SK-N-SH (cell line): ENCODE measurements at regions not wholly inside any gene's neighbourhood (a gene's known extent, or its start where the extent isn't known, plus 50 kb on each side); places are given as distances from the start of the nearest gene placed in this dataset.

Experiments
- CTCF ChIP-seq: fragments of 200-600 bp; sonication (generic); IDR thresholded peaks from 2 replicates; pipeline ENCODE4 v1.6.1; 2017; ENCODE audit warnings: antibody characterized with exemption, mild to moderate bottlenecking, moderate library complexity
- EP300 ChIP-seq, 2 experiments: IDR thresholded peaks; 2 replicates each; pipeline versions ENCODE4 v1.4.0 to v1.6.1; 2012; ENCODE audit warnings: borderline replicate concordance in 1 of 2, low read depth in 1 of 2, low read length in 1 of 2
- EZH2phosphoT487 ChIP-seq: fragments of 200-600 bp; sonication (generic); IDR thresholded peaks from 2 replicates; pipeline ENCODE4 v1.6.1; 2017; ENCODE audit warnings: low read depth, mixed run types, mild to moderate bottlenecking, antibody characterized with exemption, moderate library complexity, borderline replicate concordance
- GATA2 ChIP-seq: sonication (generic); formaldehyde crosslinking; IDR thresholded peaks from 2 replicates; pipeline ENCODE4 v1.5.0; 2020; ENCODE audit warnings: mild to moderate bottlenecking, missing genetic modification reagents
- NFIC ChIP-seq: IDR thresholded peaks from 2 replicates; pipeline ENCODE4 v1.4.0; 2012; ENCODE audit warnings: borderline replicate concordance
- NRF1 ChIP-seq: IDR thresholded peaks from 2 replicates; pipeline ENCODE4 v1.6.1; 2012; ENCODE audit warnings: low read depth, mild to moderate bottlenecking, low read length
- POLR2AphosphoS5 ChIP-seq: IDR thresholded peaks from 2 replicates; pipeline ENCODE4 v1.6.1; 2012; ENCODE audit warnings: low read depth, low read length
- RAD21 ChIP-seq: IDR thresholded peaks from 2 replicates; pipeline ENCODE4 v1.6.1; 2012; ENCODE audit warnings: mild to moderate bottlenecking, low read length
- REST ChIP-seq: IDR thresholded peaks from 2 replicates; pipeline ENCODE4 v1.6.1; 2012; ENCODE audit warnings: mild to moderate bottlenecking, low read depth, low read length, moderate library complexity
- RFX5 ChIP-seq: IDR thresholded peaks from 2 replicates; pipeline ENCODE4 v1.6.1; 2012; ENCODE audit warnings: mild to moderate bottlenecking, improper control_type of control experiment, low read length
- SIN3A ChIP-seq: IDR thresholded peaks from 2 replicates; pipeline ENCODE4 v1.6.1; 2012; ENCODE audit warnings: low read depth, mild to moderate bottlenecking, low read length, moderate library complexity, borderline replicate concordance
- TAF1 ChIP-seq: IDR thresholded peaks from 2 replicates; pipeline ENCODE4 v1.6.1; 2012; ENCODE audit warnings: low read depth, mild to moderate bottlenecking, low read length, moderate library complexity, borderline replicate concordance
- YY1 ChIP-seq: IDR thresholded peaks from 2 replicates; pipeline ENCODE4 v1.4.0; 2012; ENCODE audit warnings: low read depth, mild to moderate bottlenecking
- ZBTB33 ChIP-seq: IDR thresholded peaks from 2 replicates; pipeline ENCODE4 v1.4.0; 2012; ENCODE audit warnings: low read depth, borderline replicate concordance

GRCh38 chr4:1563241-1563640, 120.9 kb downstream of the FAM53A start:
- no peak for TF ChIP-seq GATA2
- TF ChIP-seq REST, result no peak
- no peak for TF ChIP-seq TAF1
- no peak for TF ChIP-seq CTCF
- TF ChIP-seq SIN3A, result no peak
- no peak for TF ChIP-seq YY1
- no peak for TF ChIP-seq NFIC
- TF ChIP-seq EP300 (IDR thresholded peaks at IDR 0.05; ENCODE audit: borderline replicate concordance in 1 of 2, low read depth in 1 of 2, low read length in 1 of 2), result no peak
- no peak for TF ChIP-seq NRF1
- TF ChIP-seq POLR2AphosphoS5, result no peak
- TF ChIP-seq RAD21, result no peak
- no peak for TF ChIP-seq ZBTB33
- no peak for TF ChIP-seq EZH2phosphoT487
- TF ChIP-seq RFX5, result no peak
